Dedifferentiated amniotic fluid mesenchymal stem cell (primary cell): ENCODE measurements at regions not wholly inside any gene's neighbourhood (a gene's known extent, or its start where the extent isn't known, plus 50 kb on each side); places are given as distances from the start of the nearest gene placed in this dataset.

Experiments
- DNase-seq: peaks from one replicate; pipeline ENCODE4 v3.0.0-alpha.2; 2016; ENCODE audit errors: extremely low spot score

DNA sequence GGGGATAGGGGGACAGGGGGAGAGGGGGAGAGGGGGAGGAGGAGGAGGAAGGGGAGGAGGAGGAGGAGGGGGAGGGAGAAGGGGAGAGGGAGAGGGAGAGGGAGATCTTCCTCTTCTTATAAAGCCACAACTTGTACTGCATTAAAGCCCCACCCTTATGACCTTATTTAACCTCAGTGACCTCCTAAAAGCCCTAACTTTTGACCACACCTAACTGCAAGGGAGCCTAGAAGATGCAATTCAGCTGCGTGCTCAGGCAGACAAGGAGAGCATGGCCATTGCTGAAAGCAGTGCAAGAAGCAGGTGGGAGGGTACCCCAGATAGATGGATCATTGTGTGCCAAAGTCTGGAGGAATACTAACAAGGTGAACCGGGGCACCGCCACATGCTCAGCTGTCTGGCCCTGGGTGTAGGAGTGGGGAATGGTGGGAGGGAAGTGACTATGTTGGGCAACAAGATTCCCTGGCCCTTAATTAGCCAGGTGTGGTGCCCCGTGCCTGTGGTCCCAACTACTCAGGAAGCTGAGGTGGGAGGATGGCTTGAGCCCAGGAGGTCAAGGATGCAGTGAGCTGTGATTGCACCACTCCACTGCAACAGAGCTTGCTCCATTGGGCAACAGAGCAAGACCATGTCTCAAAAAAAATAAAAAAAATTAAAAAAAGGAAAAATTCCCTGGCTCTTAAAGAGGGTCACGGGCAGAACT, 125.4 kb upstream of the BOD1 start:
- DNase-seq: no peak

DNA sequence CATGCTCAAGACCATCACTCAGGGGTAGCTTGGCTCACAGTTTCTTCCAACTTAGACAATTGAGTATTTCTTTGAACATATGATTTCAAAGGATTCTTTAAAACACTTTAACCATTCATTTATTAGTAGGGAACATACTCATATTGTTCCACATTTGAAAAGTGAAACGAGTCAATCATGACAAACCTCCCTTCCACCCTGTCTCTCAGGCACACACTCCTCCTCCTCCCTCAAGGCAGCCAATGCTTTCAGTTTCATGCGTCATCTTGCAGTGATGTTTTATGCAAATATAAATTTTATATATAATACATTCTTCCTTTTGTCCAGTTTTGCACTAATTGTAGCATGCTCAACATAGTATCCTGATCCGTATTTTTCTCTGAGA, 126.0 kb upstream of the BOD1 start:
- DNase-seq: no peak

DNA sequence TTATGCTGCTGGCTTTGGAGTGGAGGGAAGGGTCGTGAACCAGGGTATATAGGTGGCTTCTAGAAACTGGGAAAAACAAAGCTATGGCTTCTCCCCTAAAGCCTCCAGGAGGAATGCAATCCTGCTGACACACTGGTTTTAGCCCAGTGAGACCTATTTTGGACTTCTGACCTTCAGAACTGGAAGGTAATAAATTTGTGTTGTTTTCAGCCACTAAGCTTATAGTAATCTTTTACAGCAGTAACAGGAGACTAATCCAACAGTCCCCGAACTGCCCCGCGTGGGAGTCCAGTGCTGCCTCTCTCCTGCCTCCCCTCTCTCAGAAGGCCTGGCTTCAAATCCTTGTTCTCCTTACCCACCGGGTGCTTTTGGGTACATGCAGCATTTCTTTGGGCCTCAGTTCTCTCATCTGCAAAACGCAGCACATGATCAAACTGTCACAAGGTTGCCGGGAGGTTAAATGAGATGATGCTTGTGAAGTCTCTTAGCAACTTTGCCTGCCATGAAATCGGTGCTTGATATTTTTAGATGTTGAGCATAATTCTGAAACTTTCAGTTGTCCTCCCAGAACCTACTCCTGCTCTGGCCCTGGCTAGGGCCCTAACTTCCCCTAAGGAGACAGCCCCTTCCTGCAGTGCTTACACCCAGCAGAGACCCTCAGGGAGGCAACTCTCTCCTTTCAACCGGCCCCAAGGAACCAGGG, 127.3 kb upstream of the BOD1 start:
- DNase-seq: no peak

DNA sequence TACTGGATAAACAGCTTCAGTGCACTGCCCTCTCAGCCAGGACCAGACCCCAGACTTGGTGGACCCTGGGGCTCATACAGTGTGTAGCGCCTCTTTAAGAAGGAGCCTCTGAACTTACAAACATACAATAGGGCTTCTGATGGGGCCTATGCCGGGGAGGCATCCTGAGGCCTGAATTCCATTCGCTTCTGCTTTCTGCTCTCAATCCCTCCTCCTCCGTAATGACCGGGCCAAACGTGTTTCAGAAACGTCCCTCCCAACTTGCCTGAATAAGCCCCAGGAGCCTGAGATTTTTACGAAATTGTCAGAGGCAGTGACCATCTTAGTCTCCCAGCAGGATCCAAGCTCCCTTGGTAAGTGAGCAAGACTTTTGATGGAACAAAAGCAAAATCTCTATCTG, 128.1 kb upstream of the BOD1 start:
- no peak for DNase-seq

DNA sequence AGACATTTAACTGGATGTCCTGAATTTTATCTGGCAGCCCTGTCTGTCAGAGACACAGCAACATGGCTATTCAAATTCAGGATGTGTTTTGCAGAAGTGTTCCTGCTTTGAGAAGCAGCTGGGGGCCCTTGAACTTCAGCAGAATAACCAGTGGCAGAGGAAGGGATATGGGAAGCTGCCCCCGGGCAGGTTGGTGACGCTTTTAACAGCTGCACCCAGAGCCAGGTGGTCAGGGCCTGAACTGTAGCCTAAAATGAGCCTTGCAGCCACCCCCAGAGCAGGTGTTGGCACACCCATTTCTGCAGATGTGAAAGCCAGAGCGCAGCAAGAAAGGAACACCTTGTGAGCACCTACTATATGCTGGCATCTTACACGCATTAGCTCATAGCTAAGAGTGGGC, 128.7 kb upstream of the BOD1 start:
- DNase-seq: no peak

DNA sequence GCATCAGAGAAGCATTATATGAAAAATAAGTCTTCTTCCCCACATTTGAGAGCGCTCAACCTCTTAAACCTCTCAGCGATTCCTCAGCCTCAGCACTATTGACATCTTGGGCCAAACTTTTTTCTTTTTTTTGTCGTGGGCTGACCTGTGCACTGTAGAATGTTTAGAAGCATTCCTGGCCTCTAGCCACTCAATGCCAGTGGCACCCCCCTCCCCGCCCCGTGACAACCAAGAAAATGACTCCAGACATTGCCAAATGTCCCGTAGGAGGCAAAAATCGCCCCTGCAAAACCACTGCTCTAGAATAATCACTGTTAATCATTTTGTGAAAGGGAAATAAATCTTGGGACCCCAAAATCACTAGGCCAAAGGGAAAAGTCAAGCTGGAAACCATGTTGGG, 129.1 kb upstream of the BOD1 start:
- DNase-seq: no peak

DNA sequence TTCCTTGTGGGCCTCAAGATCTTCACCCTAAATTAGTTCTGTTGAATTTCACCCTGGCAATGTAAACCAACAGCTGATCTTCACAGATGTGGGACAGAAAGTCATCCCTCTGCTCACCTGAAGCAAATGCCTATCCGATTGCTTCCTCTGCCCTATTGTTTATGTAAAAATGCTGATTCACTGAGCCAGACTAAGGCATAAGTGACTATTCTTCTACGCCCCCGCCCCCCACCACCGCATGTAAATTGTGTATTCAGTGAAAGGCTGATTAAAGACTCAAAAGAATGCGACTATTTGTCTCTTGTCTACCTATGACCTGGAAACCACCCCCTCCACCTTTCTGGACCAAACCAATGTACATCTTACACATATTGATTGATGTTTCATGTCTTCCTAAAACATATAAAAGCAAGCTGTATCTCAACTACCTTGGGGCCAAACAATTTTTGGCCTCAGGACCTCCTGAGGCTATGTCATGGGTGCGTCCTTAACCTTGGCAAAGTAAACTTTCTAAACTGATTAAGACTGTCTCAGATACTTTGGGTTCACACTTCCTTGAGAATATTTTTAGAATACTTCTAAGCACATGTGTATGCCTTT, 129.7 kb upstream of the BOD1 start:
- no peak for DNase-seq

DNA sequence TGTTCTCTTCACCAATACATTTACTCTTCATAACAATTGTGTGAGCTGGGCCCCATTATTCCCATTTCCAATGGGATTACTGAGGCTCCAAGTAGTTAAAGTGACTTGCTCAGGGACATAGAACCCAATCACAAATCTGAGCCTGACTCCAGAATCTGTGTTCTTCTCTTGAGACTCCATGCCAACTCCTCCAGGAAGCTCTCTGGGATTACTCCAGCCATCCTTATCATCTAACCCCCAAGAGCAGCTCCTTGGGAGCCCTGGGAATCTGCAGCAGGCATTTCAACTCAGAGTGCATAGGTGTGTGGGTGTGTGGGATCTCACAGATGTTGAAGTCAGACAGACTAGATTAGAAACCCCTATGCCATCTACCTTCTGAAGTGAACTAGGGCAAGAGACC, 131.4 kb upstream of the BOD1 start:
- no peak for DNase-seq

DNA sequence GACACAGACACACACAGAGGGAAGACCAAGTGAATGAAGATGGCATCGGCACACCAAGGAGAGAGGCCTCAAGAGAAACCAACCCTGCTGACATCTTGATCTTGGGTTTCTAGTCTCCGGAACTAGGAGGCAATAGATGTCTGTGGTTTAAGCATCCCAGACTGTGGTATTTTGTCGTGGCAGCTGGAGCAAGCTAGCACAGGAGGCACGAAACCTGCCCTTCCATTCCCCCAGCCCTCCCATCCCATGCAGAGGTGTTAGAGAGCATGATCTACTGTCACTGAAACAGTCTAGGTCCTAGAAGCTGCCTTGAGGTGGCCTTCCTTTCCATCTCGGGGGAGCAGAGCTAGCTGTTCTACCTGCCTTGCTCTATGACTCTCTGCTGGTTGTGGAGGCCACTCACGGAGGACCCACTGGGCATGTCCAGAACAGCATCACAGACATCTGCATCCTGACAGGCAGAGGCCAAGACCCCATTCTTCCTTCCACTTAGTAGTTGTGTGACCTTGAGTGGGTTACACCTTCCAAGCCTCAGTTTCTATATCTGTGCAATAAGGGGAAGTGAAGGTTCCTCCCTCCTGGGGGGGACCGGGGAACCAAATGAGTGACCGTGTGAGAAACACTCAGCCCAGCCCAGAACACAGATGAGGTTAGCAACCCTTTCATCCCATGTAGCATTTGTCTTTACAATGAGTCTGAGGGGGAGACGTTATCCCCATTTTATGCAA, 134.3 kb upstream of the BOD1 start:
- no peak for DNase-seq

DNA sequence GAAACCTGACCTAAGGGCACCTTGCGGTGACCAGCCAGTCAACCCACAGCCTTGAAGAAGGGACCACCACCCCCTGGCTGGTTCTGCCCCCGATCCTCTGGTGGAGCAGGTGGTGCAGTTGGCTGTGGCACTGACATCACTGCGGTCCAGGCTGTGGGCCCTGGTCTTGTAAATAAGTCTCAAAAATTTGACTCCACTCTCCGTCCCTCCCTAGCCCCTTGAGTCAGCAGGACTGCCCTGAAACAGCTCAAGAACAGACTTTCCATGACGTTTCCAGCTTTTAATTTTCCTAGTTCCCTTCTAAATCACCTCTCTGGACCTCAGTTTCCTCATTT, 134.8 kb upstream of the BOD1 start:
- no peak for DNase-seq

DNA sequence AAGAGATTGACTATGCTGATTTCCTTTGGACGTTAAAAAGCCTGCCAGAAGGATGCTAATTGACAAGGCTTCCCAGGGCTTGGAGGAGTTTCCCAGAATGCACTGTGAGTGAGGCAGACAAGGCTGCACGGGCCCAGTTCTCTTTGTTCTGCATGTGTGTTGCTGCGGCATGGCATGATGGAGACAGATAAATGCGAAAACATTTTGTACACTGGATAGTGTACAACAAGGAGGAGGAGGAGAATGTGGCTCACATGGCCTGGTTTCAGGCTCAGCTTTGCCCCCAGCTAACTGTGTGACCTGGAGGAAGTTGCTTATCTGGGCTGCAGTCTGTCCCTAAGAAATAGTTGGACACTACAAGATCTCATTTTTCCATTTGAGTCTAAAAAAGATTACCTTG, 135.5 kb upstream of the CPEB4 start:
- DNase-seq: no peak

DNA sequence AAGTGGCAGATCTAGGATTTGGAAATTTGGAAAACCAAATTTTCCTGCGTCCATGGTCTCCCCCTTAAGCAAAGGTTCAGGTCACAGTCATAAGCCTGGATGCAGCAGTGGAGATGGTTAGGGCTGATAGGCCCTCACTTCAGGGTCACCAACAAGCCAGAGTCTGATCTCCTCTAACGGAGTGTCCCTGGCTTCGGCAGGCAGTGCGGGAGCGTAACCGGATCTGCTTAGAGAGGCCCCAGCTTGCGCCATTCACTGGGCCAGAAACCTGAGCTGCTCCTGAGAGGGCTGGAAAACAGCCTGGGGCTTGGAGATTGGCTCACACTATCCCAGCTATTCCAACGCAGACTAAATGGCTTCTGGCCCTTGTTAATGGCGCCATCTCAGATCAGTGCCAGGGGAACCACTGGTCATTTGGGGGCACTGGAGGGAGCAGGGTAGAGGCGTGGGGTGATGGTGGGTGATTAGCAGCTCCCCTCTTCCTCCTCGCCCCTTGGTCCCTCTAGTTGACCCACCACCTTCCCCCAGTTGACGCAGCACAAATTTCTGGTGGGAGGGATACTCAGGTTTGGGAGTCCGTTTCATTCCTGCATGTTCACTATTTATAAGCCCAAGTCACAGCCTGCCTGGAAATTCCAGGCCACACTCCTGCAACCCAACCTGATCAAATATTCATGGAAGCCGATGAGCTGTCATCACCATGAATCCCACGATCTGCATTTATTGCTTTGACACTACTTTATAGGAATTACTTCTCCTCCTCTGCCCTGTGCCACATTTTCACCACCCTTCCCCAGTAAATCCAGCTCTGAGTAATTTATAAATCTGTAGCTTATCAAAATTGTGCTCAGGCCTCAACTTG, 134.6 kb upstream of the CPEB4 start:
- peak; percentile 17 for DNase-seq

DNA sequence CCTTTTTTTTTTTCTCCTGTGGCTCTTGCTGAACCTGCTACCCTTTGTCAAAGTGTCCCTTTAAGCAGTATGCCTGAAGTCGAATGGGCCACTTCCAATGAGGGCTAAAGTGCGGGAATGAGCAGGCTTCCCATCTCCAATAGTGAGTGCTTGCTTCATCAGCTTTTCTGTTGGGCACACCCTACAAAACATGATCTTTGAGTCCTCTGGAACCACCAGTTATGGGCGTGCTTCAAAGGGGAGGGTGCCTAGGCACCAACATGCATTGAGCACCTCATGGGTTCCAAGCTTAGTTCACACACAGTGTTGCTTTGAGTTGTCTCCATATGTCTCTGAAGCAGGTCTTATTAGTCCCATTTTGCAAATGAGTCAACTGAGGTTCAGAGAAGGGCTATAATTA, 132.8 kb upstream of the CPEB4 start:
- no peak for DNase-seq

DNA sequence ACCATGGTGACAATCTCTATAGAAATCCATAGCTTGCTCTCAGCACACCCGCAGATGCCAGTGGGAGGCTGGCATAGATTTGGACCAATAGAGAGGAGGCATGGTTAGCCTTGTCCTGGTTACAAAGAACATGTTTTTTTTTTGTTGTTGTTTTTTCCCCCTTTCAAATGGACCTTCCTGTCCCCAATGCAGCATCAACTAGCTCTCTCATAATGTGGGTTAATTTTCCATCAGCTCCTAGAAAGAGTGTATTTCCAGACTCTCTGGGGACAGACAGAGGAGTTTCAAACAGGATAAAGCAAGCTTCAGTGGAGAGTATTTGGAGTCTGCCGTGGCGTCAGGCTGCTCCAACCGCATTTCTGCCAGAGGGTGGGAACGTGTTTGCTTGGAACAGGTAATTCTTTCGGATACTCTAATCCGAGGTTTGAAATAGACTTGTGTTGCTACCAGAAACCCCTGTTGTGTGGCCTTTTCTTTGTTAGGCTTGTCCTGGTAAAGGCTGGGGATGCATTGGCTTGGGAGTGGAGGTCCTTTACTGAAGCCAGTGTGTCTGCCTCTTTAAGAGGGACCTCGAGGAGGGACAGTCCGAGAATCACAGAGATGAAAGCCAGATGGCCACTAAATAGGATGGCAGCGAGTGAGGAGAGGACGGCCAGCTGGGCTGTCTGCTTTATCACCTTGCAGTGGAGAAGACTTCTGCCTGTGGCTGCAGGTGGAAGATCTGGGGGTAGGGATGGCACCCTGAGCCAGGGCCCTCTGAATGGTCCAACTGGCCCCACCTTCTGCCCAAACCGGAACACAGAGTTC, 130.5 kb upstream of the CPEB4 start:
- no peak for DNase-seq

DNA sequence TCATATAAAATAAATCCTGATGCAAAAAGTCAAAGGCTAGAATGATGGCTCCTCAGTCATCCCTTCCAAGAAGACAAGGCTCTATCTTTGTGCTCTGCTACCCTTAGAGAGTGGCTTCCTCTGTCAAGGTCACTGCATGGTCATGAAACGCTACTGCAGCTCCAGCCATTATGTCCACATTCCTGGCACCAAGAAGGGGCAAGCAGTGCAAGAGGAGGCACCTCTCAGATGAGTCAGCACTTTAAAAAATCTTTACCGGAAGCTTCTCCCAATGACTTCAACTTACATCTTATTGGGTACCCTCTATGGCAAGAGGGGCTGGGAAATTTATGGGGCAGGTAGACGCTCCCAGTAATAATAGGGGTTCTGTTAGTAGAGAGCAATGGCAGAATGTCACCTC, 129.5 kb upstream of the CPEB4 start:
- DNase-seq: no peak

DNA sequence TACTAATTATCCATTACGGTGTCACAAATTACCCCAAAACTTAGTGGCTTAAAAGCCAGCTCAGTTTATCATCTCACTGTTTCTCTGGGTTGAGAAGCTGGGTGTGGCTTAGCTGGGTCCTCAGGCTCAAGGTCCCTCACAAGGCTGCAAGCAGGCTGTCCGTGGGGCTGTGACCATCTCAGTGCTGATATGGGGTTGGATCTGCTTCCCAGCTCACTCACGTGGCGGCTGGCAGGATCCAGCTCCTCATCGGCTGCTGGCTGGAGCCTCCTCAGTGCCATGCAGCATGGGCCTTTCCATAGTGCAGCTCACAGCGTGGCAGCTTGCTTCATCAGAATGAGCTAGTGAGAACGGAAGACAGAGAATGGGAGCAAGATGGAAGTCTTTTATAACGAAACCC, 128.5 kb upstream of the CPEB4 start:
- no peak for DNase-seq

DNA sequence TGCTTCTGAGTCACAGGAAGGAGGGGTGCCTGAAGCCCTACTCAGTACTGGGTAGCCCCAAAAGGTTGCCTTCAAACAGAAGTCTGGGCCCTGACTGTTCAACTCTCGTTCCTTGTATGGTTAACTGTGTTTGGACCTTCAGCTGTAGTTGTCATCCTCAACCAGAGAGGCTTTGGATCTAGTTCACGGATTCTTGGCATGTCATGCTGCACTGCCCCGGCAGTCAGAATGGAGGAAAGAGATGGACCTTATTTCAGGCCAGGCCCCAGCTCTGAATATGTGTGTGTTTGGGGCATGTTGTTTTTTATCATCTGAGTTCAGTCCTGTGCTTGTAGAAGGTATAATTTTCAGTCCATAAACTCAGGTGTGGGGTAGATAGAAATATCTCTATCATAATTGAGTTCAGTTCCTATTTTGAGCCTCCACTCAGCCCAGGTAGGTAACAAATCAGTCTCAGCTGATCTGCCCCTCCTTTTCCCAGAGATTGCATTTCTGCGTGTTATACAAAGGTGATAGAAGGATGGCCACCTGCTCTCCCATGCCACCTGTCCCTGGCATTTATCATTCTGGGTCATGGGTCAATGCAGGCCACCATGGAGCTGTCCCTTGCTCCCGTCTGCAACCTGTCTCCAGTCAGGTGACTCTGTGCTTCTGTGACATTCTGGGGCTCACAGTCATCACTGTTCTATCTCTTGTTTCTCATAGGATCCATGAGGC, 127.5 kb upstream of the CPEB4 start:
- no peak for DNase-seq

DNA sequence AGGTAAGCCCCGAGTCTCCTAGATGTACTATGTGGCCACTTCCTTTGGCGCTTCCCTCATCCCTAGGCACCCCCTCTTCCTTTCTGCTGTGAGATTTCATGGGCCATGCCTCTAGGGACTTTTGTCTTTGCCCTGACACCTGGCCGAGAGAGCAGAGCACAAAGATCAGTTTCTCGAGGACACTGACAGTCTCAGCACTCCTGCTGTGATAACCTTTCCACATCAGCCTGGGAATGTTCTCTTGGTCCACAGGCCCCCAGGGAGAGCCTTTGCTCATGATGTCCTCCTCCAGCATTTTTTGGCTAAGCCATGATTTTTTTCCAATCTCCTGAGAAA, 127.0 kb upstream of the CPEB4 start:
- DNase-seq: no peak

DNA sequence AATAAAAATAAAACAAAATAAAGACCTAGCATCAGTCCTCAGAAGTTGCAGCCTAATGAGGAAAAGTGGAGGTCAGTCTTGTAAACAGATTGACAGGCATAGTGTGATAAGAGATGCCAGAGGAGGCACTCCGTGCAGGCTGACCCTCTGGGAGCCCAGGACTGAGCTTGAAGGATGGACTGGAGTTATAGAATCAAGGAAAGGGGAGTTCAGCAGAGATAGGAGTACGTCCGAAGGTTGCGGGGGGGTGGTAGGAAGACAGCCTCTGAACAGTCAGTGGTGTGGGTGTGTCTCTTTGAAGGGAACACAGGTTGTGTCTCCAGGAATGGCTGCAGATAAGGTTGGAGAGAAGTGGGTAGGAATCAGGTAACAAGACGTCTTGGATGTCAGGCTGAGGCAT, 126.1 kb upstream of the CPEB4 start:
- DNase-seq: no peak

DNA sequence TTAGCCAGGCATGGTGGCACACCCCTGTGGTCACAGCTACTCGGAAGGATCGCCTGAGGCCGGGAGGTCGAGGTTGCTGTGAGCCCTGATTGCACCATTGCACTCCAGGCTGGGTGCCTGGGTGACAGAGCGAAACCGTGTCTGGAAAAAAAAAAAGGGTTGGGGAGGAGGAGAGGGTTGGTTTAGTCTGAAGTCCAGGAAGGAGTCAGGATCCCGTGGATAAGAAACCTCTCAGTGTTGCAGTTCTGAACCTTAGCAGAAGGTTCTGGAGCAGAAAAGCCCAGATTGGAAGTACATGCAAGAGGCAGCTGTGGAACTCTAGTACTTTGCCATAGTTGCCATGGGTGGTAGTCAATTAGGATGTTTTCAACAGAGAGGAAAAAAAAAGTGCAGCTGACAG, 125.2 kb upstream of the CPEB4 start:
- DNase-seq: no peak

DNA sequence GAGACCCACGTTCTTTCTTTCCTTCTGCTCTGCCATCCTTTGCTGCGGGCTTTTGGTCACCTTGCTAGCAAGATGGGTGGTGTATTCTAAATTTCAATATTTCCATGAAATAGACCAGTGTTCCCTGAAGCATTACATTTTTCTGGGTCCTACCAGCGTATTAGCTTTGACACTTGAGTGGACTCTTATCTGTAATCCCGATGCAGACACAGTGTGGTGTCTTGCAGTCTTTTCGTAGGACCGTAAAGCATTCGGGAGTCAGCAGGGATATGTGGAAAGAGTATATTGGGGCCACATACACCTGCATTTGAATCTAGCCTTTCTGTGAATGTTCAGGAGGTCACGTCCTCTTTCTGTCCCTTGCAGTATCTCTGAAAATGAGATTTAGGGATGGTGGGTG, 124.7 kb upstream of the CPEB4 start:
- DNase-seq: no peak
